ENCODE measurements at regions not wholly inside any gene's neighbourhood (a gene's known extent, or its start where the extent isn't known, plus 50 kb on each side); places are given as distances from the start of the nearest gene placed in this dataset.

DNA sequence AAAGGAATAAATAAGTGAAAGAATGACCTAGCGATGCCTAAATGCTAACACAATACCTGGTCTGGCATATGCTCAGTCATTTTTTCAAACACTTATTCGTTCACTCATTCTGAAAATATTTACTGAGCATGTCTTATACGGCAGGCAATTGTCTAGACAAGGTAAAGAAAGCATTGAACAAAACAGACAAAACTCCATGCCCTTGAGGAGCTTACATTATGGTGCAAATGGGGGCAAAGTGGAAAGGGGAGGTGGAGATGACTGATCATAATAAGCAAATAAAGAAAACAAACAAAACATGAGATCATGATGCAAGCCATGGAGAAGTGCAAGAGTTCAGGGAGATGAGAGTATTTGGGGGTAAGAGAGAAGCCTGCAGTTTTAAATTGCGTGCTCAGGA lies 334.6 kb upstream of the PPARGC1A start:
- TF ChIP-seq, protein P1, sequence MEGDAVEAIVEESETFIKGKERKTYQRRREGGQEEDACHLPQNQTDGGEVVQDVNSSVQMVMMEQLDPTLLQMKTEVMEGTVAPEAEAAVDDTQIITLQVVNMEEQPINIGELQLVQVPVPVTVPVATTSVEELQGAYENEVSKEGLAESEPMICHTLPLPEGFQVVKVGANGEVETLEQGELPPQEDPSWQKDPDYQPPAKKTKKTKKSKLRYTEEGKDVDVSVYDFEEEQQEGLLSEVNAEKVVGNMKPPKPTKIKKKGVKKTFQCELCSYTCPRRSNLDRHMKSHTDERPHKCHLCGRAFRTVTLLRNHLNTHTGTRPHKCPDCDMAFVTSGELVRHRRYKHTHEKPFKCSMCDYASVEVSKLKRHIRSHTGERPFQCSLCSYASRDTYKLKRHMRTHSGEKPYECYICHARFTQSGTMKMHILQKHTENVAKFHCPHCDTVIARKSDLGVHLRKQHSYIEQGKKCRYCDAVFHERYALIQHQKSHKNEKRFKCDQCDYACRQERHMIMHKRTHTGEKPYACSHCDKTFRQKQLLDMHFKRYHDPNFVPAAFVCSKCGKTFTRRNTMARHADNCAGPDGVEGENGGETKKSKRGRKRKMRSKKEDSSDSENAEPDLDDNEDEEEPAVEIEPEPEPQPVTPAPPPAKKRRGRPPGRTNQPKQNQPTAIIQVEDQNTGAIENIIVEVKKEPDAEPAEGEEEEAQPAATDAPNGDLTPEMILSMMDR (IDR thresholded peaks at IDR 0.05) = no peak
- TF ChIP-seq EP300 (IDR thresholded peaks at IDR 0.05) = no peak

All from ovary (tissue), 3 donors.